ENCODE measurements at regions not wholly inside any gene's neighbourhood (a gene's known extent, or its start where the extent isn't known, plus 50 kb on each side); places are given as distances from the start of the nearest gene placed in this dataset.

GRCh38 chr1:222057162-222057561 is 315.3 kb upstream of the DUSP10 start:
- no peak overlapping the region for H3T11ph ChIP-seq (ENCODE audit: low read length)
- no peak overlapping the region for H2BK5ac ChIP-seq (ENCODE audit: insufficient read length, low read length)
- H3K23ac ChIP-seq (ENCODE audit: insufficient read length, low read depth, low read length): no peak overlapping the region
- H3K79me2 ChIP-seq (ENCODE audit: insufficient read depth, low read length): no peaks in the 10 kb centered on the region
- TF ChIP-seq CTCF (conservative IDR thresholded peaks at IDR 0.05): no peak
- no peak overlapping the region for H3K4me2 ChIP-seq (ENCODE audit: insufficient read depth, insufficient read length, low read length)
- no peak overlapping the region for H3K14ac ChIP-seq (ENCODE audit: insufficient read depth, low read length)
- H3K4me1 ChIP-seq (ENCODE audit: insufficient read depth, low read length): no peaks in the 10 kb centered on the region
- H3K4ac ChIP-seq (ENCODE audit: low read depth, low read length): no peak overlapping the region
- H2BK15ac ChIP-seq (ENCODE audit: low read depth, low read length): no peak overlapping the region
- H2BK120ac ChIP-seq (ENCODE audit: low read depth, low read length, poor library complexity, severe bottlenecking): no peak overlapping the region
- H3K9me3 ChIP-seq (ENCODE audit: control insufficient read depth, low read depth, low read length): no peaks in the 10 kb centered on the region
- no peak overlapping the region for H3K4me3 Mint-ChIP-seq
- H4K8ac ChIP-seq (replicated peaks; ENCODE audit: insufficient read length, low read depth, low read length): no peak overlapping the region
- H4K20me1 ChIP-seq (ENCODE audit: control insufficient read depth, insufficient read depth, insufficient read length): no peaks in the 10 kb centered on the region
- no peak overlapping the region for H4K91ac ChIP-seq (ENCODE audit: insufficient read length, low read depth, low read length)
- no peak overlapping the region for H3K9ac ChIP-seq (ENCODE audit: extremely low read depth, insufficient read length, low read length)
- H3K27ac ChIP-seq (ENCODE audit: insufficient read length, low read depth, low read length): no peak overlapping the region
- no CpG with 5 or more reads among the region's 3 CpGs for WGBS (ENCODE audit: extremely low coverage, insufficient read length, low lambda C conversion rate)
- no peak for DNase-seq
- no peak overlapping the region for H3K56ac ChIP-seq (ENCODE audit: insufficient read length, low read depth, low read length)
- H3K79me1 ChIP-seq (ENCODE audit: insufficient read depth, low read depth, low read length, poor library complexity, severe bottlenecking): no peaks in the 10 kb centered on the region
- H3K36me3 Mint-ChIP-seq (ENCODE audit: insufficient read depth in 1 of 3, low read depth in 3 of 3): no peaks in the 10 kb centered on the region
- H3K4me1 Mint-ChIP-seq: no peaks in the 10 kb centered on the region; a peak in 1 of 4 replicates
- H3K27me3 ChIP-seq (ENCODE audit: insufficient read depth, low read length): no peaks in the 10 kb centered on the region
- H4K5ac ChIP-seq (ENCODE audit: insufficient read length, low read depth, low read length): no peak overlapping the region
- H2AK5ac ChIP-seq (ENCODE audit: insufficient read length, low read length): no peak overlapping the region
- no peak overlapping the region for H2BK20ac ChIP-seq (ENCODE audit: low read depth, low read length, poor library complexity, severe bottlenecking)
- H3K27ac Mint-ChIP-seq: no peak overlapping the region
- H2BK12ac ChIP-seq (ENCODE audit: insufficient read length, low read depth, low read length): no peak overlapping the region
- no peaks in the 10 kb centered on the region; the same call in 1 of the 2 replicates for H3K27me3 Mint-ChIP-seq (ENCODE audit: low read depth)
- H3K9me3 Mint-ChIP-seq: no peaks in the 10 kb centered on the region; a peak in 1 of 5 replicates
- H2AFZ ChIP-seq (ENCODE audit: low read length): no peak overlapping the region
- no peak overlapping the region for H3K18ac ChIP-seq (ENCODE audit: insufficient read length, low read depth, low read length)
- no peaks in the 10 kb centered on the region for H3K23me2 ChIP-seq (ENCODE audit: insufficient read length, low read depth, low read length, poor library complexity, severe bottlenecking)
